Astrocyte of the cerebellum (primary cell): ENCODE measurements at regions not wholly inside any gene's neighbourhood (a gene's known extent, or its start where the extent isn't known, plus 50 kb on each side); places are given as distances from the start of the nearest gene placed in this dataset.
"Not testable (repeated sequence)": the region's sequence is repeated elsewhere in the genome, so short reads cannot be mapped to it uniquely, and the experiment has no call there.

Experiments used
- DNase-seq: peaks from one replicate; pipeline ENCODE4 v3.0.0-alpha.2; 2011; ENCODE audit warnings: low read depth
- H3K4me3 ChIP-seq: 2 replicates; pipeline ENCODE4 v1.5.1; 2011; ENCODE audit warnings: mild to moderate bottlenecking, low read depth, low read length, moderate library complexity
- in situ Hi-C: cut with HindIII; loops from 2 replicates; pipeline ENCODE4 v1.10.0; 2017; ENCODE audit warnings: low sequenced_read_pairs
- TF ChIP-seq, protein P1 (sequence below): IDR thresholded peaks from 2 replicates; pipeline ENCODE4 v1.5.1; 2012; ENCODE audit warnings: low read length, low read depth, moderate library complexity, mild to moderate bottlenecking; ENCODE audit errors: missing control alignments

DNA sequence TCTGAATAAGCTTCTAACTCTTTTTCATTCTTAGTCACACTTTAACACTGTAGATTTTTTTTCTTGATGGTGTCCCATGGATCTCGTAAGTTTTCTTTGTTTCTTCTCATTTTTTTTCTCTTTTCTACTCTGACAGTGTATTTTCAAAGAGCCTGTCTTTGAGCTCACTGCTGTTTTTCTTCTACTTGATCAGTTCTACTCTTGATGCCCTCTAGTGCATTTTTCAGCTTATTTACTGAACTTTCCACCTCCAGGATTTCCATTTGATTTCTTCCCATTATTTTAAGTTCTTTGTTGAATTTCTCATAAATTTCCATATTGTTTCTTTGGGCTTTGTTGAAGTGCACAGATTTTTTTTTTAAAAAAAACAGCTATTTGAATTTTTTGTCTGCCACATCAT is 2641.1 kb upstream of the DEFB115 start:
- in situ Hi-C loops = no loop called here
- no peak overlapping the region for H3K4me3 ChIP-seq
- TF ChIP-seq, protein P1, sequence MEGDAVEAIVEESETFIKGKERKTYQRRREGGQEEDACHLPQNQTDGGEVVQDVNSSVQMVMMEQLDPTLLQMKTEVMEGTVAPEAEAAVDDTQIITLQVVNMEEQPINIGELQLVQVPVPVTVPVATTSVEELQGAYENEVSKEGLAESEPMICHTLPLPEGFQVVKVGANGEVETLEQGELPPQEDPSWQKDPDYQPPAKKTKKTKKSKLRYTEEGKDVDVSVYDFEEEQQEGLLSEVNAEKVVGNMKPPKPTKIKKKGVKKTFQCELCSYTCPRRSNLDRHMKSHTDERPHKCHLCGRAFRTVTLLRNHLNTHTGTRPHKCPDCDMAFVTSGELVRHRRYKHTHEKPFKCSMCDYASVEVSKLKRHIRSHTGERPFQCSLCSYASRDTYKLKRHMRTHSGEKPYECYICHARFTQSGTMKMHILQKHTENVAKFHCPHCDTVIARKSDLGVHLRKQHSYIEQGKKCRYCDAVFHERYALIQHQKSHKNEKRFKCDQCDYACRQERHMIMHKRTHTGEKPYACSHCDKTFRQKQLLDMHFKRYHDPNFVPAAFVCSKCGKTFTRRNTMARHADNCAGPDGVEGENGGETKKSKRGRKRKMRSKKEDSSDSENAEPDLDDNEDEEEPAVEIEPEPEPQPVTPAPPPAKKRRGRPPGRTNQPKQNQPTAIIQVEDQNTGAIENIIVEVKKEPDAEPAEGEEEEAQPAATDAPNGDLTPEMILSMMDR = no peak
- DNase-seq = no peak

DNA sequence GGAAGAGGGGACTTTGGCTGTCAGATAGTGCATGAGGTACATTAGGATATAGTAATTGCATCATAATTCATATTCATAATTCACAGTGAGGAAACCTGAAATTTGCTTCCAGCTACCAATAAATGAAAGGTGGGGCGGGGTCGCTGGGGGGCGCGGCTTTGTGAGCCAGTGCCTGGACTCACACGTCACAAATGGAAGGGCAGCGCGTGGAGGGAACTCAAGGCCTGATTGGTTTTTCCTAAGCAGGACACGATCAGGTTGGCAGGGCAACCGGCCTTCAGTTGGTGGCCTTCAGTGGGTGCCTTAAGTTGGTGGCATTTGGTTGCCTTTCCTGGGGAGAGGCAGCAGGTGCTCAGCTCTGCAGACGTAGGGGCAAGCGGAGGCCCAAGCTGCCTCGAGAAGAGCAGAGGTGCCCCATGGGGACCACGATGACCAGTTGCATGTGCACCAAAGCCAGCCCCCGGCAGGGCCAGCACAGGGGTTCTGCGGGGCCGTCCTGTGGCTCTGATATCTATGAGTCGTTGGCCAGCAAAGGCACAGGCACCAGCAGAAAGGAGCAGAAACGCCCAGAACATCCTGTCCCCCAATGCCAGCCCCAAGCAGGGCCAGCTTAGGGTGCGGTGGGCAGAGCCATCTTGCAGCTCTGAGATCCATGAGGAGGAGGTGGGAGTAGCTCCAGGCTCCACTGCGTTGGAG is 2637.4 kb upstream of the DEFB115 start:
- in situ Hi-C loops, DNase-seq, H3K4me3 ChIP-seq: not testable (repeated sequence)

DNA sequence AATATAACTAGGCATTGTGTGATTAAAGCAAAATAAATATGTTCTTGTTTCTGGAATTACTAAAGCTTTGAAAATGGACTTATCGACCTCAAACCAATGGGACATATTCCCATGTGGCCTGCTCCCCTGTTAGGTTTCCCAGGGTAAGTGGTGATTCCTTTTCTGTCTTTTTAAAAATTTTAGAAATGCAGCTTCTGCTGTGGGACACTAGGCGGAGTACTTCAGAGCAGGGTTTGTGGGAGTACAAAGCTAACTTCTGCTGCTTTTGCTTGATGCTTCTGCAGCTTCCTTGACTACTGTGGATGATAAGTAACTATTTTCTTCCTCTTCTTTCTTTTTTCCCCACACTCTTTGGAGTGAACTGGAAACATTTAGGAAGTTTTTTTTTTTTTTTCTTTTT is 2632.4 kb upstream of the DEFB115 start:
- H3K4me3 ChIP-seq, DNase-seq, in situ Hi-C loops: not testable (repeated sequence)

DNA sequence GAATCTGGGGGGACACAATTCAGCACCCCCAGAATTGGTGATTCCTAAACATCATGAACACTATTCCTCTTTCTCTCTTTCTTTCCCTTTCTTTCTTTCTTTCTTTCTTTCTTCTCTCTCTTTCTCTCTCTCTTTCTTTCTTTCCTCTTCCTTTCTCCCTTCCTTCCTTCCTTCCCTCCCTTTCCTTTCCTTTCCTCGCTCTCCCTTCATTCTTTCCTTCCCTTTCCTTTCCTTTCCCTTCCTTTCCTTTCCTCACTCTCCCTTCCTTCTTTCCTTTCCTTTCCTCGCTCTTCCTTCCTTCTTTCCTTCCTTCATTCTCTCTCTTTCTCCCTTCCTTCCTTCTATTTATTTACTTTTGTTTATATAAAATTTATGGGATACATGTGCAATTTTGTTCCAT is 2616.6 kb upstream of the DEFB115 start:
- in situ Hi-C loops, H3K4me3 ChIP-seq: not testable (repeated sequence)

More for the DNA sequence above, 2616.6 kb upstream of the DEFB115 start:
- not testable (repeated sequence) for DNase-seq
